ENCODE measurements at regions not wholly inside any gene's neighbourhood (a gene's known extent, or its start where the extent isn't known, plus 50 kb on each side); places are given as distances from the start of the nearest gene placed in this dataset.

DNA sequence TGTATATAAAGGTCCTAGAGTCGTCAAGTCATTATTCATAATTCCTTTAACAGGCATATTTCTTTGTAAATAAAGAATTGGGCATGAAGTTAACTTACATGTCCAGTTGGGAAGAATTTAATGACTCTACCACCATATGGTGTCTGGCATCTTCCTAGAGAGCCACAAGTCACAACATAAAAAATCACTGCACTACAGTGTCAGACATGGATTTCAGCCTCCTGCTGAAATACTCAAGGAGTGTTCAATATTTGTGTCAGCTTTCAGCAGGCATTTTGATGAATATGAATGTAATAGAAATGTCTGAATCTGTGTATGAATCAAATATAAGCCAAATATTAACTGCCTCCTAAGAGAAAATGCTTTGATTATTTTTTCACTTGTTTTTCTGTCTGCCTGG is 91.9 kb upstream of the TMPRSS15 start:
- TF ChIP-seq, protein P1, sequence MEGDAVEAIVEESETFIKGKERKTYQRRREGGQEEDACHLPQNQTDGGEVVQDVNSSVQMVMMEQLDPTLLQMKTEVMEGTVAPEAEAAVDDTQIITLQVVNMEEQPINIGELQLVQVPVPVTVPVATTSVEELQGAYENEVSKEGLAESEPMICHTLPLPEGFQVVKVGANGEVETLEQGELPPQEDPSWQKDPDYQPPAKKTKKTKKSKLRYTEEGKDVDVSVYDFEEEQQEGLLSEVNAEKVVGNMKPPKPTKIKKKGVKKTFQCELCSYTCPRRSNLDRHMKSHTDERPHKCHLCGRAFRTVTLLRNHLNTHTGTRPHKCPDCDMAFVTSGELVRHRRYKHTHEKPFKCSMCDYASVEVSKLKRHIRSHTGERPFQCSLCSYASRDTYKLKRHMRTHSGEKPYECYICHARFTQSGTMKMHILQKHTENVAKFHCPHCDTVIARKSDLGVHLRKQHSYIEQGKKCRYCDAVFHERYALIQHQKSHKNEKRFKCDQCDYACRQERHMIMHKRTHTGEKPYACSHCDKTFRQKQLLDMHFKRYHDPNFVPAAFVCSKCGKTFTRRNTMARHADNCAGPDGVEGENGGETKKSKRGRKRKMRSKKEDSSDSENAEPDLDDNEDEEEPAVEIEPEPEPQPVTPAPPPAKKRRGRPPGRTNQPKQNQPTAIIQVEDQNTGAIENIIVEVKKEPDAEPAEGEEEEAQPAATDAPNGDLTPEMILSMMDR (IDR thresholded peaks at IDR 0.05), result no peak
- TF ChIP-seq EP300 (IDR thresholded peaks at IDR 0.05) (no peak), POLR2A (IDR thresholded peaks at IDR 0.05; ENCODE audit: low read depth) (no peak), POLR2AphosphoS5 (IDR thresholded peaks at IDR 0.05) (no peak)
